ENCODE measurements at regions not wholly inside any gene's neighbourhood (a gene's known extent, or its start where the extent isn't known, plus 50 kb on each side); places are given as distances from the start of the nearest gene placed in this dataset.

DNA sequence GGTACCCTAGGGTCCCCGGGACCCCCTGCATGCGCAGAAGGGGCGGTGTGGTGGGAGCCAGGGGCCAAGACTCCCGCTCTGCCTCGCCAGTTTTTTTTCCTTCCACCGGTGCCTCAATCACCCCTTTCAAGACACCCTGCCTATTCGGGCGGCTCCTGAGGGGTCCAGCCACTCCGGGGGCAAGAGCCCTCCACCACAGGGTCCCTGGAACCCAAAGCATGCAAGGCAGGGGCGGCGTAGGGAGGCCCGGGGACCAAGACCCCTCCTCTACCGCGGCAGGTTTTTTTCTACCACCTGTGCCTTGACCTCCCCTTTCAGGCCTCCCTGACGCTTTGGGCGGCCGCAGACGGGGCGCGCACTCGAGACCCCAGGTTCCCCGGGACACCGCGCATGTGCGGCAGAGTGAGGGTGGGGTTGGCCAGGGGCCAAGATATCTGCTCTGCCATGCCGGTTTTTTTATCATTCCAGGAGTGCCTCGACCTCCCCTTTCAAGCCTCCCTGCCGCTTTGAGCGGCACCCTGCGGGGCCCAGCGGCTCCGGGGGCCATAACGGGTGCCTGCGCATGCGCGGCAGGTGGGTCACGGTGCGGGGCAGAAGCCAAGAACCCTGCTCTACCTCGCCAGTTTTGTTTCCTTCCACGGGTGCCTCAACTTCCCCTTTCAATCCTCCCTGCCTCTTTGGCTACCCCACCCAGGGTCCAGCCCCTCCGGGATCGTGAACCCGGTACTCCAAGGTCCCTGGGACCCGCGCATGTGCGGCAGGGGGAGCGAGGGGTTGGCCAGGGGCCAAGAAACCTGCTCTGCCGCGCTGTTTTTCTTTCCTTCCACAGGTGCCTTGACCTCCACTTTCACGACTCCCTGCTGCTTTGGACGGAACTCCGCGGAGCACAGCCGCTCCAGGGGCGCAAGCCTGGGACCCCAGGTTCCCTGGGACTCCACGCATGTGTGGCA lies 328.1 kb downstream of the ALG10 start:
- DNase-seq (ENCODE audit: low spot score): no peak
- intact Hi-C loops (cut with DNase I): no loop called here

DNA sequence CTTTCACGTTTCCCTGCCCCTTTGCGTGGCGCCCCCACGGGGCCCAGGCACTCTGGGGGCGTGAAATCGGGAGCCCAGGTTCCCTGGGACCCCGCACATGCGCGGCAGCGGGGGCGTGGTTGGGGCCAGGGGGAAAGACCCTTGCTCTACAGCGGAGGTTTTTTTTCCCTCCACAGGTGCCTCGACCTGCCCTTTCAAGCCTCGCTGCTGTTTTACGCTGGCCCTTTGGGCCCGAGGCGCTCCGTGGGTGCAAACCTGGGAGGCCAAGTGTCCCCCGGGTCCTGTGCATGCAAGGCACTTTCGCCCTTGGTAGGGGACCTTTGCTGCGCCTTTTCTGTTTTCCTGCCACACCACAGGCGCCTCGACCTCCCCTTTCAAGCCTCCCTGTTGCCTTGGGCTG lies 329.8 kb downstream of the ALG10 start:
- DNase-seq (ENCODE audit: low spot score): no peak
- intact Hi-C loops (cut with DNase I): loop anchor here in 1 of 2 donors (1.0 kb wide), 1 partner anchor 25 kb away; no protein-coding TSS in a partner anchor

DNA sequence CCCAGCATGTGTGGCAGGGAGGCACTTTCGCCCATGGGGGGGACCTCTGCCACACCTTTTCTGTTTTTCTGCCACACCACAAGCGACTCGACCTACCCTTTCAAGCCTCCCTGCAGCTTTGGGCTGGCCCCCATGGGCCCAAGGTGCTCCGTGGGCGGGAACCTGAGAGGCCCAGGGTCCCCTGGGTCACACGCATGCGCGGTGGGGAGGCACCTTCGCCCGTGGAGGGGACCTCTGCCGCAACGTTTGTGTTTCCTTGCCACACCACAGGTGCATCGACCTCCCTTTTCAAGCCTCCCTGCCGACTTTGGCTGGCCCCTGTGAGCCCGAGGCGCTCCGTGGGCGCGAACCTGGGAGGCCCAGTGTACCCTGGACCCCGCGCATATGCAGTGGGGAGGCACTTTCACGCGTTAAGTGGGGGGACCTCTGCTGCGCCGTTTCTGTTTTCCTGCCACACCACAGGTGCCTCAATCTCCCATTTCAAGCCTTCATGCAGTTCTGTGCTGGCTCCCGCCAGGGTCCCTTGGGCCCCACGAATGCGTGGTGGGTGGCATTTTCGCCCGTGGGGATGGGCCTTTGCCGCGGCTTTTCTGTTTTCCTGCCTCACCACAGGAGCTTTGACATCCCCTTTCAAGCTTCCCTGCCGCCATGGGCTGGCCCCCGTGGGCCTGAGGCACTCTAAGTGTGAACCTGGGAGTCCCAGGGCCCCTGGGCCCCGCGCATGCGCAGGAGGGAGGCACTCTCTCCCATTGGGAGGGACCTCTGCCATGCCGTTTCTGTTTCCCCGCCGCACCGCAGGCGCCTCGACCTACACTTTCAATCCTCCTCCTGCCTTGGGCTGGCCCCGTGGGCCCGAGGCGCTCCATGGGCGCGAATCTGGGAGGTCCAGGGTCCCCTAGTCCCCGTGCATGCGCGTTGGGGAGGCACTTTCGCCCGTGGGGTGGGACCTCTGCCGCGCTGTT lies 332.2 kb downstream of the ALG10 start:
- intact Hi-C loops (cut with DNase I): loop anchor here in 1 of 2 donors (5.0 kb wide), 1 partner anchor 47 kb away; no protein-coding TSS in a partner anchor
- no peak for DNase-seq (ENCODE audit: low spot score)

DNA sequence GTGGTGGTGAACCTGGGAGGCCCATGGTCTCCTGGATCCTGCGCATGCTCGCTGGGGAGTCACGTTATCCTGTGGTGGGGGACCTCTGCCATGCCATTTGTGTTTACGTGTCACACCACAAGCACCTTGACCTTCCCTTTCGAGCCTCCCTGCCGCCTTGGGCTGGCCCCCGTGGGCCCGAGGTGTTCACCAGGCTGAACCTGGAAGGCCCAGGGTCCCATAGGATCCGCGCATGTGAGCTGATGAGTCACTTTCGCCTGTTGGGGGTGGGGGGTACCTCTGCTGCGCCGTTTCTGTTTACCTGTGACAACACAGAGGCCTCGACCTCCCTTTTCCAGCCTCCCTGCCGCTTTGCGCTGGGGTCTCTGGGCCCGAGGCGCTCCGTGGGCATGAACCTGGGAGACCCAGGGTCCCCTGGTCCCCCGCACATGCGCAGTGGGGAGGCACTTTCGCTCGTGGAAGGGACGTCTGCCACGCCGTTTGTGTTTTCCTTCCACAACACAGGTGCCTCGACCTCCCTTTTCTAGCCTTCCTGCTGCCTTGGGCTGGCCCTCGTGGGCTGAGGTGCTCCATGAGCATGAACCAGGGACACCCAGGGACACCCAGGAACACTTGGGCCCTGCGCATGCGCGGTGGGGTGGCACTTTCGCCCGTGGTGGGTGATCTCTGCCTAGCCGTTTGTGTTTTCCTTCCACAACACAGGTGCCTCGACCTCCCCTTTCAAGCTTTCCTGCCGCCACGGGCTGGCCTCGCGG lies 334.1 kb downstream of the ALG10 start:
- intact Hi-C loops (cut with DNase I): loop anchor here (1.0 to 5.0 kb wide), 2 partner anchors 44 to 49 kb away; no protein-coding TSS in a partner anchor
- no peak for DNase-seq (ENCODE audit: low spot score)

DNA sequence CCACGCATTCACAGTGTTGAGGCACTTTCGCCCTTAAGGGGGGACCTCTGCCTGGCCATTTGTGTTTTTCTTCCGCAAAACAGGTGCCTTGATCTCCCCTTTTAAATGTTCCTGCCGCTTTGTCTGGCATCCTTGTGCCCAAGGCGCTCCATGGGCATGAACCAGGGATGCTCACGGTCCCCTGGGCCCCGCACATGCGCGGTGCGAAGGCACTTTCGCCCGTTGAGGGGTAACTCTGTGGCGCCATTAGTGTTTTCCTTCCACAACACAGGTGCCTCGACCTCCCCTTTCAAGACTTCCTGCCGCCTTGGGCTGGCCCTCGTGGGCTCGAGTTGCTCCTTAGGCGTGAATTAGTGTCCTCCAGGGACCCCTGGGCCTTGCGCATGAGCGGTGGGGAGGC lies 335.5 kb downstream of the ALG10 start:
- no peak for DNase-seq (ENCODE audit: low spot score)

DNA sequence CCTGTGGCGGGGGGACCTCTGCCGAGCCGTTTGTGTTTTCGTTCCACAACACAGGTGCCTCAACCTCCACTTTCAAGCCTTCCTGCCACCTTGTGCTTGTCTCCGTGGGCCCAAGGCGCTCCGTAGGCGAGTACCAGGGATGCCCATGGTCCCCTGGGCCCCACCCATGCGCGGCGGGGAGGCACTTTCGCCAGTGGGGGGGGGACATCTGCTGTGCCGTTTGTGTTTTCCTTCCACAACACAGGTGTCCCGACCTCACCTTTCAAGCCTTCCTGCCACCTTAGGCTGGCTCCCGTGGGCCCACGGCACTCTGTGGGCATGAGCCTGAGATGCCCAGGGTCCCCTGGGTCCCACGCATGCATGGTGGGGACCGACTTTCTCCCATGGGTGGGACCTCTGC lies 335.9 kb downstream of the ALG10 start:
- intact Hi-C loops (cut with DNase I): loop anchor here in 1 of 2 donors (5.0 kb wide), 1 partner anchor 51 kb away; no protein-coding TSS in a partner anchor
- DNase-seq (ENCODE audit: low spot score): no peak

More for the DNA sequence above, 335.5 kb downstream of the ALG10 start:
- intact Hi-C loops (cut with DNase I): loop anchor here in 1 of 2 donors (5.0 kb wide), 1 partner anchor 50 kb away; no protein-coding TSS in a partner anchor

DNA sequence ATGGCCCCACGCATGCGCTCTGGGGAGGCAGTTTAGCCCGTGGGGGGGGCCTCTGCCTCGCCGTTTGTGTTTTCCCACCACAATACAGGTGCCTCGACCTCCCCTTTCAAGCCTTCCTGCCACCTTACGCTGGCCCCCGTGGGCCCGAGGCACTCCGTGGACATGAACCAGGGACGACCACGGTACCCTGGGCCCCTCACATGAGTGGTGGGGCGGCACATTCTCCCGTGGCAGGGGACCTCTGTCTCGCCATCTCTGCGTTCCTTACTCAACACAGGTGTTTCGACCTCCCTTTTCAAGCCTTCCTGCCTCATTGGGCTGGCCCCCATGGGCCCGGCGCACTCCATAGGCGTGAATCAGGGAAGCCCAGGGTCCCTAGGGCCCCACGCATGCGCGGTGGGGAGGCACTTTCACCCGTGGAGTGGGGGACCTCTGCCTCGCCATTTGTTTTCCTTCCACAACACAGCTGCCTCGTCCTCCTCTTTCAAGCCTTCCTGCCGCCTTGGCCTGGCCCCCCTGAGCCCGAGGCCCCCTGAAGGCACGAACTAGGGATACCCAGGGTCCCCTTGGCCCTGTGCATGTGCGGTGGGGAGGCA lies 339.5 kb downstream of the ALG10 start:
- DNase-seq (ENCODE audit: low spot score): no peak
- intact Hi-C loops (cut with DNase I): no loop called here

DNA sequence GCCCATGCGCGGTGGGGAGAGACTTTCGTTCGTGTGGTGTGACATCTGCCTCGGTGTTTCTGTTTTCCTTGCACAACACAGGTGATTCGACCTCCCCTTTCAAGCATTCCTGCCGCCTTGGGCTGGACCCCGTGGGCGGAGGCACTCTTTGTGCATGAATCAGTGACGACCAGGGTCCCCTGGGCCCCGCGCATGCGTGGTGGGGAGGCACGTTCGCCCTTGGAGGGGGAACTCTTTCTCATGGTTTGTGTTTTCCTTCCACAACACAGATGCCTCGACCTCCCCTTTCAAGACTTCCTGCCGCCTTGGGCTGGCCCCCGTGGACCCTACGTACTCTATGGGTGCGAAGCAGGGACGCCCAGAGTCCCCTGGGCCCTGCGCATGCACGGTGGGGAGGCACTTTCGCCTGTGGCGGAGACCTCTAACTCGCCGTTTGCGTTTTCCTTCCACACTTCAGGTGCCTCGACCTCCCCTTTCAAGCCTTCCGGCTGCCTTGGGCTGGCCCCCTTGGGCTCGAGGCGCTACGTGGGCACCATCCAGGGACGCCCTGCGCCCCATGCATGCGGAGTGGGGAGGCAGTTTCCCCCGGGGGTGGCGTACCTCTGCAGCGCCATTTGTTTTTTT lies 340.9 kb downstream of the ALG10 start:
- no peak for DNase-seq (ENCODE audit: low spot score)
- intact Hi-C loops (cut with DNase I): no loop called here

DNA sequence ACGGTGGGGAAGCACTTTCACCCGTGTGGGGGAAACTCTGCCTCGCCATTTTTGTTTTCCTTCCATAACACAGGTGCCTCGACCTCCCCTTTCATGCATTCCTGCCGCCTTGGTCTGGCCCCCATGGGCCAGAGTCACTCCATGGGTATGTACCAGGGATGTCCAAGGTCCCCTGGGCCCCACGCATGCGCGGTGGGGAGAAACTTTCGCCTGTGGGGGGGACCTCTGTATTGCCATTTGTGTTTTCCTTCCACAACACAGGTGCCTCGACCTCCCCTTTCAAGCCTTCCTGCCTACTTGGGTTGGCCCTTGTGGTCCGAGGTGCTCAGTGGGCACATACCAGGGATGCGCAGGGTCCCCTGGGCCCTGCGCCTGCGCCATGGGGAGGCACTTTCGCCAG lies 345.8 kb downstream of the ALG10 start:
- intact Hi-C loops (cut with DNase I): no loop called here
- no peak for DNase-seq (ENCODE audit: low spot score)

DNA sequence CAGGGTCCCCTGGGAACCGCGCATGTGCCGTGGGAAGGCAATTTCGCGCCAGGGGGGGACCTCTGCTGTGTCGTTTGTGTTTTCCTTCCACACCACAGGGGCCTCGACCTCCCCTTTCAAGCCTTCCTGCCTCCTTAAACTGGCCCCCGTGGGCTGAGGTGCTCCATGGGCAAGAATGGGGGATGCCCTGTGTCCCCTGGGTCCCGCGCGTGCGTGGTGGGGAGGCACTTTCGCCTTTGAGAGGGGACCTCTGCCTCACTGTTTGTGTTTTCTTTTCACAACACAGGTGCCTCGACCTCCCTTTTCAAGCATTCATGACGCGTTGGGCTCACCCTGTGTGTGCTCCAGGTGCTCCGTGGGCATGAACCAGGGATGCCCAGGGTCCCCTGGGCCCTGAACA lies 348.8 kb downstream of the ALG10 start:
- intact Hi-C loops (cut with DNase I): no loop called here
- no peak for DNase-seq (ENCODE audit: low spot score)

DNA sequence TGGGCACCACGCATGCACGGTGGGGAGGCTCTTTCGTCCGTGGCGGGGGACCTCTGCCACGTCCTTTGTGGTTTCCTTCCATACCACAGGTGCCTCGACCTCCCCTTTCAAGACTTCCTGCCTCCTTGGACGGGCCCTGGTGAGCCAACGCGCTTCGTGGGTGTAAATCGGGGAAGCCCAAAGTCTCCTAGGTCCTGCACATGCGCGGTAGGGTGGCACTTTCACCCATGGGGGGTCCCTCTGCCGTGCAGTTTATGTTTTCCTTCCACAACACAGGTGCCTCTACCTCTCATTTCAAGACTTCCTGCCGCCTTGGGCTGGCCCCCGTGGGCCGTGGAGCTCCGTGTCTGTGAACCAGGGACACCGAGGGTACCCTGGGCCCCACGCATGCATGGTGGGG lies 349.7 kb downstream of the ALG10 start:
- intact Hi-C loops (cut with DNase I): no loop called here
- no peak for DNase-seq (ENCODE audit: low spot score)

DNA sequence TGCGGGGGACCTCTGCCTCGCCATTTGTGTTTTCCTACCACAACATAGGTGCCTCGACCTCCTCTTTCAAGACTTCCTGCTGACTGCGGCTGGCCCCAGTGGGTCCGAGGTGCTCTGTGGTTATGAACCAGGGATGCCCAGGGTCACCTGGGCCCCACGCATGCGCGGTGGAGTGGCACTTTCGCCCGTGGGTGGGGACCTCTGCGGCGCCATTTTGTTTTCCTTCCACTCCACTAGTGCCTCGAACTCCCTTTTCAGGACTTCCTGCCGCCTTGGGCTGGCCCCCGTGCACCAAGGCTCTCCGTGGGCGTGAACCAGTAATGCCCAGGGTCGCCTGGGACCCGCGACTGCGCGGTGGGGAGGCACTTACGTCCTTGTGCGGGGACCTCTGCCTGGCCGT lies 351.6 kb downstream of the ALG10 start:
- intact Hi-C loops (cut with DNase I): no loop called here
- no peak for DNase-seq (ENCODE audit: low spot score)

DNA sequence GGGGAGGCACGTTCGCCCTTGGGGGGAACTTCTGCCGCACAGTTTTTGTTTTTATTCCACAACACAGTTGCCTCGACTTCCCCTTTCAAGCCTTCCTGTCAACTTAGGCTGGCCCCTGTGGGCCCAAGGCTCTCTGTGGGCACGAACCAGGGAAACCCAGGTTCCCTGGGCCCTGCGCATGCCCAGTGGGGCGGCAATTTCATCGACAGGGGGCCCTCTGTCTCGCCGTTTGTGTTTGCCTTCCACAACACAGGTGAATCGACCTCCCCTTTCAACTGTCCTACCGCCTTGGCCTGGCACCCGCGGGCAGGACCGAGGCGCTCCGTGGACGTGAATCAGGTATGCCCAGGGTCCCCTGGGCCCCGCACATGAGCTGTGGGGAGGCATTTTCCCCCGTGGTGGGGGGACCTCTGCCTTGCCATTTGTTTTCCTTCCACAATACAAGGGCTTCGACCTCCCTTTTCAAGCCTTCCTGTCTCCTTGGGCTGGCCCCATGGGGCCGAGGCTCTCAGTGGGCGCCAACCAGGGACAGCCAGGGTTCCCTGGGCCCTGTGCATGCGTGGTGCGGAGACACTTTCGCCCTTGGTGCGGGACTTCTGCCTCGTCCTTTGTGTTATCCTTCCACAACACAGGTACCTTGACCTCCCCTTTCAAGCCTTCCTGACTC lies 354.0 kb downstream of the ALG10 start:
- intact Hi-C loops (cut with DNase I): no loop called here
- no peak for DNase-seq (ENCODE audit: low spot score)

DNA sequence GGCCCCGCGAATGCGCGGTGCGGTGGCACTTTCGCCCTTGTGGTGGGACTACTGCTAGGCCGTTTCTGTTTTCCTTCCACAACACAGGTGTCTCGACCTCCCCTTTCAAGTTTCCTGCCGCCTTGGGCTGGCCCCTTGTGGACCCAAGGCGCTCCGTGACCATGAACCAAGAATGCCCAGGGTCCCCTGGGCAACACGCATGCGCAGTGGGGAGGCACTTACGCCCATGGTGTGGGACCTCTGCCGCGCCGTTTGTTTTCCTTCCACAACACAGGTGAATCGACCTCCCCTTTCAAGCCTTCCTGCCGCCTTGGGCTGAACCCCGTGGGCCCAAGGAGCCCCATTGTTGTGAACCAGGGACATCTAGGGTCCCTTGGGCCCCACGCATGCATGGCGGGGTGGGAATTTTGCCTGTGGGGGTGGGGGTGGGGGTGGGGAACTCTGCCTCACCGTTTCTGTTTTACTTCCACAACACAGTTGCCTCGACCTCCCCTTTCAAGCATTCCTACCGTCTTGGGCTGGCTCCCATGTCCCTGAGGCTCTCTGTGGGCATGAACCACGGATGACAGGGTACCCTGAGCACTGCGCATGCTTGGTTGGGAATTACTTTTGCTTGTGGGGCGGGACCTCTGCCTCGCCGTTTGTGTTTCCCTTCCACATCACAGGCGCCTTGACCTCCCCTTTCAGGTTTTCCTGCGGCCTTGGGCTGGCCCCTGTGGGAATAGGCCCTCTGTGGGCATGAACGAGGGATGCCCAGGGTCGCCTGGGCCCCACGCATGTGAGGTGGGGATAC lies 355.1 kb downstream of the ALG10 start:
- intact Hi-C loops (cut with DNase I): loop anchor here in 1 of 2 donors (1.0 kb wide), 1 partner anchor 25 kb away; no protein-coding TSS in a partner anchor
- DNase-seq (ENCODE audit: low spot score): no peak

DNA sequence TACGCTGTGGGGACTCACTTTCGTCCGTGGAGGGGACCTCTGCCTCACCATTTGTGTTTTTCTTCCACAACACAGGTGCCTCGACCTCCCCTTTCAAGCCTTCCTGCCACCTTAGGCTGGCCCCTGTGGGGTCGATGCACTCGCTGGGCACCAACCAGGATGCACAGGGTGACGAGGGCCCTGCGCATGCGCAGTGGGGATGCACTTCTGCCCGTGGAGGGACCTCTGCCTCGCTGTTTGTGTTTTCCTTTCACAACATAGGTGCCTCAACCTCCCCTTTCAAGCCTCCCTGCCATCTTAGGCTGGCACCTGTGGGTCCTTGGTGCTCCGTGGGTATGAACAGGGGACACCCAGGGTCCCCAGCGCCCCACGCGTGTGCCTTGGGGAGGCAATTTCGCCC lies 356.8 kb downstream of the ALG10 start:
- no peak for DNase-seq (ENCODE audit: low spot score)
- intact Hi-C loops (cut with DNase I): no loop called here

DNA sequence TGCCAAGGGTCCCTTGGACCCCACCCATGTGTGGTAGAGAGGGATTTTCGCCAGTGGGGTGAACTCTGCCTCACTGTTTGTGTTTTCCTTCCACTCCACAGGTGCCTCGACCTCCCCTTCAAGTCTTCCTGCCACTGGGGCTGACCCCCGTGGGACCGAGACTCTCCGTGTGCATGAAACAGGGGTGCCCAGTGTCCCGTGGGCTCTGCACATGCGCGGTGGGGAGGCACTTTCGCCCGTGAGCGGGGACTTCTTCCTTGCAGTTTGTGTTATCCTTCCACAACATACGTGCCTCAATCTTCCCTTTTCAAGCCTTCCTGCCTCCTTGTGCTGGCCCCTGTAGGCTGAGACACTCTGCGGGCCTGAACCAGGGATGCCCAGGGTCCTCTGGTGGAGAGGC lies 362.4 kb downstream of the ALG10 start:
- intact Hi-C loops (cut with DNase I): no loop called here
- DNase-seq (ENCODE audit: low spot score): no peak

DNA sequence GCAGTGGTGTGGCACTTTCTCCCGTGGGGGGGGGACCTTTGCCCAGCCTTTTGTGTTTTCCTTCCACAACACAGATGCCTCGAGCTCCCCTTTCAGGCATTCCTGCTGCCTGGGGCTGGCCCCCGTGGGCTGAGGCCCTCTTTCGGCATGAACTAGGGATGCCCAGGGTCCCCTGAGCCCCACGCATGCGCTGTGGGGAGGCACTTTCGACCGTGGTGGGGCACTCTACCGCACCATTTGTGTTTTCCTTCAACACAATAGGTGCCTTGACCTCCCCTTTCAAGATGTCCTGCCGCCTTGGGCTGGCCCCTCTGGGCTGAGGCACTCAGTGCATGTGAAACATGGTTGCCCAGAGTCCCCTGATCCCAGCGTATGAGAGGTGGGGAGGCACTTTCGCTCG lies 363.7 kb downstream of the ALG10 start:
- intact Hi-C loops (cut with DNase I): no loop called here
- DNase-seq (ENCODE audit: low spot score): no peak
